Vagina (tissue), 2 donors: ENCODE measurements at regions not wholly inside any gene's neighbourhood (a gene's known extent, or its start where the extent isn't known, plus 50 kb on each side); places are given as distances from the start of the nearest gene placed in this dataset.

Source experiments
- CTCF ChIP-seq, 3 experiments: fragments of 450-650 bp in 2 of 3; fragments of 200-600 bp in 1 of 3; sonication (generic) in 1 of 3; IDR thresholded peaks; one replicate each; pipeline ENCODE4 v1.5.1; 2017 to 2019; ENCODE audit warnings: antibody characterized with exemption in 3 of 3, mild to moderate bottlenecking in 2 of 3, moderate library complexity in 2 of 3
- POLR2A ChIP-seq, 2 donors: fragments of 450-650 bp; IDR thresholded peaks; one replicate each; pipeline ENCODE4 v1.6.1; 2017; ENCODE audit warnings: antibody characterized with exemption in 2 of 2, mild to moderate bottlenecking in 2 of 2, moderate library complexity in 2 of 2
- POLR2AphosphoS5 ChIP-seq, 2 donors: sonication (generic); formaldehyde crosslinking; IDR thresholded peaks; one replicate each; pipeline ENCODE4 v1.9.0; 2017; ENCODE audit warnings: antibody characterized with exemption in 2 of 2, mild to moderate bottlenecking in 2 of 2, low read depth in 1 of 2; ENCODE audit not compliant: insufficient read depth in 1 of 2

DNA sequence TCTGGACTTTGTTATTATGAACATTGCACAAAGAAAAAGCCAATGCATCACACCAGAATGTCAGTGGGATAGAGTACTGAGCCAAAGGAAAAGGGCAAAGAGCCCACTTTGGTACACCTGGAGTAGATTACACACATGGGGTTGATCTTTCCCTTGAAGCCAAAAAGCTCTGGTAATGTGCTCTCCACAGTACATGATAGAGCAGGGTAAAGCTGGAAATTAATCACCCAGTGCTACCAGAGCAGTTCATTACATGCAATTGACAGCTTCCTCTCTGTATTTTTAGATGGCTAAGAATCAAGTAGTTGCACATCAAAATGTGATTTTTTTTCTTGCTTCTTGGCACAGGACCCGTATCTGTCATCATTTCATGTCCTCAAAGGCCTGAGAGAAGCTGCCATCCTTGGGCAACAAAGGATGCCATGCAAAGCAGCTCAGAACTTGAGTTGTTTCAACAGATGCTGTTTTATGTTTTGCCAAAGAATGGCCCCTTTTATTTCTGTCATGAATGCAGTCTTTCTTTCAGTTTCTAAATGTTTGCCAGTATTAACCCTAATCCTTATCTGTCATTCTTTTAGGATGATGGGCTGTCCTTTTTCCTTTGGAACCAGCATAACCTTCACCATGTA lies 88.1 kb downstream of the HDGFL1 start:
- no peak for TF ChIP-seq CTCF (IDR thresholded peaks at IDR 0.05)
- no peak for TF ChIP-seq POLR2A (IDR thresholded peaks at IDR 0.05)
- TF ChIP-seq POLR2AphosphoS5 (IDR thresholded peaks at IDR 0.05; ENCODE audit: insufficient read depth in 1 of 2, low read depth in 1 of 2), result no peak
